ENCODE measurements at regions not wholly inside any gene's neighbourhood (a gene's known extent, or its start where the extent isn't known, plus 50 kb on each side); places are given as distances from the start of the nearest gene placed in this dataset.
A peak's percentile ranks its signal among the peaks of the same experiment; 100 is the strongest.

GRCh38 chr6:166862287-166862977 lies 93.9 kb downstream of the RNASET2 start:
- DNase-seq (ENCODE audit: low read depth in 1 of 2, low spot score in 1 of 2) (peak in 1 of 2 experiments; percentile 5), ATAC-seq (peak in 1 of 2 experiments; percentile 79; a peak in 3 of 6 replicates), FAIRE-seq (no peak)
- H3K27ac ChIP-seq, result no peak overlapping the region
- ChIA-PET POLR2A (no interaction called here), CTCF (no interaction called here)
- H3K4me2 ChIP-seq, result peak overlapping the region; percentile 91
- H3K4me3 ChIP-seq, result peak overlapping the region; percentile 40
- 9% methylated on average over 13 of the region's 56 CpGs for WGBS (ENCODE audit: missing lambda C conversion rate)
- H3K4me1 ChIP-seq, result no peaks in the 10 kb centered on the region
- TF ChIP-seq TP53 (CRISPR knock-in tag; IDR thresholded peaks at IDR 0.05), result no peak
- TF ChIP-seq JUNB (IDR thresholded peaks at IDR 0.05), result no peak
- TF ChIP-seq ESRRA (IDR thresholded peaks at IDR 0.05; ENCODE audit: borderline replicate concordance, low read length), result no peak
- TF ChIP-seq JUN (IDR thresholded peaks at IDR 0.05), result no peak
- TF ChIP-seq CEBPB (IDR thresholded peaks at IDR 0.05), result no peak
- TF ChIP-seq ZSCAN20 (CRISPR knock-in tag; IDR thresholded peaks at IDR 0.05), result no peak
- no peak for TF ChIP-seq USF2 (IDR thresholded peaks at IDR 0.05)
- no peak for TF ChIP-seq MAZ (IDR thresholded peaks at IDR 0.05; ENCODE audit: borderline replicate concordance, low read depth, low read length)
- TF ChIP-seq TFCP2L1 (CRISPR knock-in tag; IDR thresholded peaks at IDR 0.05), result no peak
- no peaks in the 10 kb centered on the region for H3K9me3 ChIP-seq

GRCh38 chr6:166861961-166862286 lies 94.4 kb downstream of the RNASET2 start:
- no peak; a peak in 1 of 6 replicates for ATAC-seq
- no peak for TF ChIP-seq CHD2 (IDR thresholded peaks at IDR 0.05; ENCODE audit: low read length, partially characterized antibody)
- TF ChIP-seq JUN (IDR thresholded peaks at IDR 0.05), result no peak
- no peak for TF ChIP-seq SMC3 (IDR thresholded peaks at IDR 0.05)
- CTCF ChIA-PET, result no interaction called here
- no peak for DNase-seq (ENCODE audit: low read depth in 1 of 2, low spot score in 1 of 2)
- 15% methylated on average over 11 of the region's 11 CpGs for WGBS (ENCODE audit: missing lambda C conversion rate)
- Histone ChIP-seq H3K4me1 (no peaks in the 10 kb centered on the region), H3K27ac (no peak overlapping the region), H3K4me2 (peak overlapping the region; percentile 91), H3K9me3 (no peaks in the 10 kb centered on the region), H3K4me3 (peak overlapping the region; percentile 40)
- POLR2A ChIA-PET, result no interaction called here
- no peak for FAIRE-seq

GRCh38 chr6:166861304-166861703 lies 95.0 kb downstream of the RNASET2 start:
- no peak for FAIRE-seq
- no peak for ATAC-seq
- Histone ChIP-seq H3K9me3 (no peaks in the 10 kb centered on the region), H3K4me2 (no peak overlapping the region), H3K4me3 (no peak overlapping the region), H3K4me1 (no peaks in the 10 kb centered on the region), H3K27ac (no peak overlapping the region)
- POLR2A ChIA-PET, result no interaction called here
- DNase-seq (ENCODE audit: low read depth in 1 of 2, low spot score in 1 of 2), result no peak
- no peak for TF ChIP-seq CHD4 (IDR thresholded peaks at IDR 0.05; ENCODE audit: borderline replicate concordance)
- 56% methylated on average over 5 of the region's 5 CpGs for WGBS (ENCODE audit: missing lambda C conversion rate)
- CTCF ChIA-PET, result no interaction called here

GRCh38 chr6:166860392-166860791 lies 96.0 kb downstream of the RNASET2 start:
- no peak for ATAC-seq
- CTCF ChIA-PET, result no interaction called here
- WGBS (ENCODE audit: missing lambda C conversion rate), result 23% methylated on average over 5 of the region's 6 CpGs

GRCh38 chr6:166855416-166855815 lies 100.9 kb downstream of the RNASET2 start:
- no peak overlapping the region for H3K4me3 ChIP-seq
- H3K9me3 ChIP-seq, result no peaks in the 10 kb centered on the region
- 26% methylated on average over 1 of the region's 1 CpG for WGBS (ENCODE audit: missing lambda C conversion rate)
- ChIA-PET POLR2A (no interaction called here), CTCF (no interaction called here)
- TF ChIP-seq ZC3H11A (IDR thresholded peaks at IDR 0.05) (no peak), FOSB (CRISPR knock-in tag; IDR thresholded peaks at IDR 0.05) (no peak), RAD21 (conservative IDR thresholded peaks at IDR 0.05 in 1 of 2, IDR thresholded peaks at IDR 0.05 in 1 of 2) (no peak), MAZ (IDR thresholded peaks at IDR 0.05; ENCODE audit: borderline replicate concordance, low read depth, low read length) (no peak), EP300 (IDR thresholded peaks at IDR 0.05) (no peak)
- FAIRE-seq (no peak), ATAC-seq (no peak), DNase-seq (ENCODE audit: low read depth in 1 of 2, low spot score in 1 of 2) (no peak)
- no peak overlapping the region for H3K27ac ChIP-seq
- no peaks in the 10 kb centered on the region for H3K4me1 ChIP-seq
- H3K4me2 ChIP-seq, result no peak overlapping the region

More at GRCh38 chr6:166860392-166860791, 96.0 kb downstream of the RNASET2 start:
- FAIRE-seq (no peak), DNase-seq (ENCODE audit: low read depth in 1 of 2, low spot score in 1 of 2) (no peak)
- TF ChIP-seq EHMT2 (IDR thresholded peaks at IDR 0.05; ENCODE audit: low read depth) (no peak), EHF (CRISPR knock-in tag; IDR thresholded peaks at IDR 0.05) (no peak), ESRRA (IDR thresholded peaks at IDR 0.05; ENCODE audit: borderline replicate concordance, low read length) (no peak)
- Histone ChIP-seq H3K4me1 (no peaks in the 10 kb centered on the region), H3K4me3 (no peak overlapping the region), H3K9me3 (no peaks in the 10 kb centered on the region), H3K27ac (no peak overlapping the region), H3K4me2 (no peak overlapping the region)
- POLR2A ChIA-PET, result no interaction called here

Measured in A549 (cell line).